HL-60 (cell line): ENCODE measurements at regions not wholly inside any gene's neighbourhood (a gene's known extent, or its start where the extent isn't known, plus 50 kb on each side); places are given as distances from the start of the nearest gene placed in this dataset.

ENCODE experiments used
- DNase-seq, 2 experiments: peaks; one replicate each; pipeline ENCODE4 v3.0.0-alpha.2; 2010 to 2020; ENCODE audit warnings: low read depth in 1 of 2, low spot score in 1 of 2
- H3K27ac ChIP-seq: fragments of 250-450 bp; sonication (Bioruptor Pico); replicated peaks from 2 replicates; pipeline ENCODE4 v1.5.1; 2020; ENCODE audit warnings: mild to moderate bottlenecking, moderate library complexity
- H3K27me3 ChIP-seq: fragments of 250-450 bp; sonication (Bioruptor Pico); 2 replicates; pipeline ENCODE4 v1.5.1; 2021; ENCODE audit warnings: mild to moderate bottlenecking, moderate library complexity; ENCODE audit not compliant: insufficient read depth, poor library complexity, severe bottlenecking
- H3K4me3 ChIP-seq: replicated peaks from 2 replicates; pipeline ENCODE4 v1.5.1; 2011; ENCODE audit warnings: mild to moderate bottlenecking, control low read depth, low read length; ENCODE audit not compliant: insufficient read depth
- CTCF ChIP-seq: IDR thresholded peaks from one replicate; pipeline ENCODE4 v1.5.1; 2011; ENCODE audit warnings: low read length, control low read depth, inconsistent platforms; ENCODE audit not compliant: insufficient read depth
- GABPA ChIP-seq: IDR thresholded peaks from 2 replicates; pipeline ENCODE4 v1.6.1; 2012; ENCODE audit warnings: low read depth
- POLR2AphosphoS5 ChIP-seq: IDR thresholded peaks from 2 replicates; pipeline ENCODE4 v1.6.1; 2012; ENCODE audit warnings: low read depth
- REST ChIP-seq: IDR thresholded peaks from 2 replicates; pipeline ENCODE4 v1.6.1; 2012; ENCODE audit warnings: low read depth; ENCODE audit not compliant: insufficient replicate concordance
- SPI1 ChIP-seq: IDR thresholded peaks from 2 replicates; pipeline ENCODE4 v1.6.1; 2012; ENCODE audit warnings: low read depth, mild to moderate bottlenecking, borderline replicate concordance

- Histone ChIP-seq H3K27ac (no peak overlapping the region), H3K27me3 (no peaks in the 10 kb centered on the region), H3K4me3 (no peak overlapping the region)
- no peak for DNase-seq
- TF ChIP-seq REST (no peak), CTCF (no peak), POLR2AphosphoS5 (no peak), SPI1 (no peak), GABPA (no peak)
These were observed 152.3 kb downstream of the ADAM29 start for GRCh38 chr4:175070444-175070843.

- no peak overlapping the region for H3K4me3 ChIP-seq
- DNase-seq = no peak
- no peak overlapping the region for H3K27ac ChIP-seq
- no peaks in the 10 kb centered on the region for H3K27me3 ChIP-seq
- TF ChIP-seq GABPA (no peak), POLR2AphosphoS5 (no peak), SPI1 (no peak), CTCF (no peak), REST (no peak)
These were observed 153.0 kb downstream of the ADAM29 start for GRCh38 chr4:175071123-175071522.

GRCh38 chr4:175087145-175087544, 169.0 kb downstream of the ADAM29 start:
- Histone ChIP-seq H3K27me3 (no peaks in the 10 kb centered on the region), H3K4me3 (no peak overlapping the region)
- no peak for DNase-seq

More at GRCh38 chr4:175087145-175087544, 169.0 kb downstream of the ADAM29 start:
- TF ChIP-seq POLR2AphosphoS5 = no peak
- TF ChIP-seq CTCF = no peak
- no peak for TF ChIP-seq REST
- TF ChIP-seq SPI1 = no peak
- TF ChIP-seq GABPA = no peak
- H3K27ac ChIP-seq = no peak overlapping the region
